ENCODE measurements at regions not wholly inside any gene's neighbourhood (a gene's known extent, or its start where the extent isn't known, plus 50 kb on each side); places are given as distances from the start of the nearest gene placed in this dataset.

DNA sequence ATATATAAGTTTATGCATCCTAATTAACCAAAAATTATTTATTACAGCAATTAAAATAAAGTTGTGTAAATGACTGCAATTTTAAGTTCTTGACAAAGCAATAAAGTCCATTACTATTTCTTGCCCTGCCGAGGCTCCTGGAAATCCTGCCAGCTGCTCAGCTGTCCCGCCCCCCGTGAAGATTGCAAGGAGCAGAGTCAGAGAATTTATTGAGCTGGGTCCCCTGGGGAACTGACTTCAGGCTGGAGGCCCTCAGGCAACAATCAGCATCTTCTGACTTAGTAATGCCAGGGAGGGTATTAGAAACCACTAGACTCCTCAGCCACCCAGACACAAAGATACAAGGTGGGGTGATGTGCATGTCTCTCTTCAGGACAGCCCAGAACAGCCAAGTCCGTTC, 92.3 kb downstream of the EDN3 start:
- no peak overlapping the region for H3K27ac ChIP-seq (ENCODE audit: low read length)
- no peaks in the 10 kb centered on the region for H3K9me3 Mint-ChIP-seq

DNA sequence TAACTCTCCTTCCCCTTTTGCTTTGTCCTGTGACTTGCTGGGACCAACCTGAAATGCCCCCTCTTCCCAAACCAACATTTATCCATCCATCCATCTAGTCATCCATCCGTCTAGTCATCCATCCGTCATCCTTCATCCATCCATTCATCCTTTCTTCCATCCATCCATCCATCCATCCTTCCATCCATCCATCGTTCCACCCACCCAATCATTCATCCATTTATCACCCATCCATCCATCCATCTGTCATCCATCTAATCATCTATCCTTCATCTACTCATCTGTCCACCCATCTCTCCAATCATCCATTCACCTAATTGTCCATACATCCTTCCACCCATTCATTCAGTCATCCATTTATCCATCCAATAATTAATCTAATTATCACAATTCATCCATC, 92.7 kb downstream of the EDN3 start:
- ATAC-seq, result no peak
- Histone ChIP-seq H3K4me3 (ENCODE audit: low read length) (no peak overlapping the region), H3K27ac (ENCODE audit: low read length) (no peak overlapping the region), H3K4me1 (ENCODE audit: control insufficient read depth, insufficient read depth, low read length) (no peaks in the 10 kb centered on the region), H3K36me3 (ENCODE audit: control insufficient read depth, insufficient read depth, low read length) (no peaks in the 10 kb centered on the region), H3K27me3 (ENCODE audit: control insufficient read depth, insufficient read depth, low read length) (no peaks in the 10 kb centered on the region), H3K9me3 (ENCODE audit: control insufficient read depth, insufficient read depth, low read length) (no peaks in the 10 kb centered on the region)
- Mint-ChIP-seq H3K36me3 (no peaks in the 10 kb centered on the region), H3K27me3 (ENCODE audit: low read depth in 2 of 2) (peaks cover 0 to 7% of the 10 kb centered on the region in 2 donors), H3K4me3 (no peak overlapping the region), H3K9me3 (no peaks in the 10 kb centered on the region), H3K27ac (no peak overlapping the region), H3K4me1 (no peaks in the 10 kb centered on the region)
- TF ChIP-seq, protein P1, sequence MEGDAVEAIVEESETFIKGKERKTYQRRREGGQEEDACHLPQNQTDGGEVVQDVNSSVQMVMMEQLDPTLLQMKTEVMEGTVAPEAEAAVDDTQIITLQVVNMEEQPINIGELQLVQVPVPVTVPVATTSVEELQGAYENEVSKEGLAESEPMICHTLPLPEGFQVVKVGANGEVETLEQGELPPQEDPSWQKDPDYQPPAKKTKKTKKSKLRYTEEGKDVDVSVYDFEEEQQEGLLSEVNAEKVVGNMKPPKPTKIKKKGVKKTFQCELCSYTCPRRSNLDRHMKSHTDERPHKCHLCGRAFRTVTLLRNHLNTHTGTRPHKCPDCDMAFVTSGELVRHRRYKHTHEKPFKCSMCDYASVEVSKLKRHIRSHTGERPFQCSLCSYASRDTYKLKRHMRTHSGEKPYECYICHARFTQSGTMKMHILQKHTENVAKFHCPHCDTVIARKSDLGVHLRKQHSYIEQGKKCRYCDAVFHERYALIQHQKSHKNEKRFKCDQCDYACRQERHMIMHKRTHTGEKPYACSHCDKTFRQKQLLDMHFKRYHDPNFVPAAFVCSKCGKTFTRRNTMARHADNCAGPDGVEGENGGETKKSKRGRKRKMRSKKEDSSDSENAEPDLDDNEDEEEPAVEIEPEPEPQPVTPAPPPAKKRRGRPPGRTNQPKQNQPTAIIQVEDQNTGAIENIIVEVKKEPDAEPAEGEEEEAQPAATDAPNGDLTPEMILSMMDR (IDR thresholded peaks at IDR 0.05), result no peak
- 84% methylated on average over 3 of the region's 3 CpGs for WGBS (ENCODE audit: insufficient coverage)
- DNase-seq, result no peak
- intact Hi-C loops (cut with micrococcal nuclease), result no loop called here

More for the DNA sequence above, 92.3 kb downstream of the EDN3 start:
- peaks cover 0 to 7% of the 10 kb centered on the region in 2 donors for H3K27me3 Mint-ChIP-seq (ENCODE audit: low read depth in 2 of 2)
- no peaks in the 10 kb centered on the region for H3K27me3 ChIP-seq (ENCODE audit: control insufficient read depth, insufficient read depth, low read length)
- H3K36me3 Mint-ChIP-seq, result no peaks in the 10 kb centered on the region
- no peak overlapping the region for H3K4me3 ChIP-seq (ENCODE audit: low read length)
- no peaks in the 10 kb centered on the region for H3K4me1 Mint-ChIP-seq
- TF ChIP-seq, protein P1 (IDR thresholded peaks at IDR 0.05), result no peak
- no peak overlapping the region for H3K4me3 Mint-ChIP-seq
- no peak overlapping the region for H3K27ac Mint-ChIP-seq
- no peak for ATAC-seq
- no peak for DNase-seq
- intact Hi-C loops (cut with micrococcal nuclease), result no loop called here
- no peaks in the 10 kb centered on the region for H3K36me3 ChIP-seq (ENCODE audit: control insufficient read depth, insufficient read depth, low read length)
- H3K9me3 ChIP-seq (ENCODE audit: control insufficient read depth, insufficient read depth, low read length), result no peaks in the 10 kb centered on the region
- 76% methylated on average over 4 of the region's 4 CpGs for WGBS (ENCODE audit: insufficient coverage)
- H3K4me1 ChIP-seq (ENCODE audit: control insufficient read depth, insufficient read depth, low read length), result no peaks in the 10 kb centered on the region

DNA sequence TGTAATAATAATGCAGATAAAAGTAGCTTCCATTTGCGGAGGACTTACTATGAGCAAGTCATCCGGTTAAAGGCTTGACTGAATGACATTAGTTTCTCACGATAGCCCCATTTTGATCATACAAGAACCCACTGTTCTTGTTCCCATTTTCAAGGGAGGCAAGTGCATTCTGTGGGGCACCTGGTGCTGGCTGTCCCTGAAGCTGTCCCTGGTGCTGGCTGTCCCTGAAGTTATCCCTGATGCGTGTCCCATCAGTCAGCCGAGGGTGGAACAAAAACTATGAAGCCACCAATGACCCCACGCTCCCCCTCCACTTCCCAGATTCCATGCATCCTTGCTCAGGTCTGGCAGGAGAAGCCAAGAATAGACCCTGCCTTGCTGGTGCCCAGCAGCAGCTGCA, 95.3 kb downstream of the EDN3 start:
- no peaks in the 10 kb centered on the region for H3K4me1 Mint-ChIP-seq
- ATAC-seq (no peak), DNase-seq (no peak)
- intact Hi-C loops (cut with micrococcal nuclease), result no loop called here
- no peaks in the 10 kb centered on the region for H3K36me3 Mint-ChIP-seq
- H3K9me3 Mint-ChIP-seq, result no peaks in the 10 kb centered on the region
- H3K27ac Mint-ChIP-seq, result no peak overlapping the region
- Histone ChIP-seq H3K27me3 (ENCODE audit: control insufficient read depth, insufficient read depth, low read length) (peaks cover 6% of the 10 kb centered on the region), H3K4me3 (ENCODE audit: low read length) (no peak overlapping the region), H3K4me1 (ENCODE audit: control insufficient read depth, insufficient read depth, low read length) (no peaks in the 10 kb centered on the region), H3K27ac (ENCODE audit: low read length) (no peak overlapping the region), H3K9me3 (ENCODE audit: control insufficient read depth, insufficient read depth, low read length) (no peaks in the 10 kb centered on the region), H3K36me3 (ENCODE audit: control insufficient read depth, insufficient read depth, low read length) (no peaks in the 10 kb centered on the region)
- peaks cover 0 to 3% of the 10 kb centered on the region in 2 donors for H3K27me3 Mint-ChIP-seq (ENCODE audit: low read depth in 2 of 2)
- TF ChIP-seq, protein P1 (IDR thresholded peaks at IDR 0.05), result no peak
- 90% methylated on average over 6 of the region's 6 CpGs for WGBS (ENCODE audit: insufficient coverage)
- H3K4me3 Mint-ChIP-seq, result no peak overlapping the region

DNA sequence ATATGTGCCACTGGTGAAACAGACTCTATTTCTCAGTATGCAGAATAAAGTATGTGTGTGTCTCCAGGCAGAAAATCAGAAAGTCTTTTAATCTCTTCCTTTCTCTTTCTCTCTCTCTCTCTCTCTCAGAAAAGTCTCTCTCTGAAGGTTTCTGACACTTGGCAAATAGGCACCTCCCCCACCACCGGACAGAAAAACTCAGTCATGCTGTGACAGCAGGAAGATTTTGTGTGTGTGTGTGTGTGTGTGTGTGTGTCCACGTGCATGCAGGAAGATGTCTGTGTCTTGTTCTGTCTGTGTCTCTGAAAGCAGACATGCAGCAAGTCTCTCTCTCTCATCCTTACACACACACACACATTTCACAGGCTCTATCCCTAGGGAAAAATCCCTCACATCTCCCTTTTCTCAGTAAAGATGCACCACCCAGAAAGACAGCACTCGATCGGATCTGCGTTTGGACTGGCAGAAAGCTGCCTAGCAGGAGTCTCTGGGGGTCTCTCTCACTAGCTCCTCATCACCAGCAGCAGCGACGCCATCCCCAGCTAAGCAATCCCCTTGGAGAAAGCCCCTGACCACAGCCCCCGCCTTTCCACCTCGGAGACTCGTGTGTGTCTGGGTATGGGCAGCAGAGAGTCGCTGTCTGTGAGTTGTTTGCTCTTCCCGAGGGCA, 98.3 kb downstream of the EDN3 start:
- Histone ChIP-seq H3K27me3 (ENCODE audit: control insufficient read depth, insufficient read depth, low read length) (peaks cover 21% of the 10 kb centered on the region), H3K27ac (ENCODE audit: low read length) (no peak overlapping the region), H3K4me1 (ENCODE audit: control insufficient read depth, insufficient read depth, low read length) (peaks cover 6% of the 10 kb centered on the region), H3K36me3 (ENCODE audit: control insufficient read depth, insufficient read depth, low read length) (no peaks in the 10 kb centered on the region), H3K9me3 (ENCODE audit: control insufficient read depth, insufficient read depth, low read length) (no peaks in the 10 kb centered on the region), H3K4me3 (ENCODE audit: low read length) (no peak overlapping the region)
- WGBS (ENCODE audit: insufficient coverage), result 57% methylated on average over 10 of the region's 12 CpGs
- Mint-ChIP-seq H3K36me3 (no peaks in the 10 kb centered on the region), H3K27me3 (ENCODE audit: low read depth in 2 of 2) (no peaks in the 10 kb centered on the region), H3K27ac (no peak overlapping the region), H3K4me1 (peaks cover 0 to 2% of the 10 kb centered on the region in 2 donors), H3K4me3 (no peak overlapping the region), H3K9me3 (no peaks in the 10 kb centered on the region)
- DNase-seq, result no peak
- TF ChIP-seq, protein P1 (IDR thresholded peaks at IDR 0.05), result no peak
- ATAC-seq, result no peak
- intact Hi-C loops (cut with micrococcal nuclease), result no loop called here

Measured in natural killer cell (primary cell).